Upper lobe of right lung (tissue), 1 donor: ENCODE measurements at regions not wholly inside any gene's neighbourhood (a gene's known extent, or its start where the extent isn't known, plus 50 kb on each side); places are given as distances from the start of the nearest gene placed in this dataset.
"Not testable (repeated sequence)": the region's sequence is repeated elsewhere in the genome, so short reads cannot be mapped to it uniquely, and the experiment has no call there.

Experiments
- ATAC-seq: fragments of 200-7000 bp; cut with Tn5 transposase; one replicate; pipeline ENCODE4 v1.9.1; 2020; ENCODE audit warnings: mild to moderate bottlenecking, moderate library complexity
- DNase-seq: peaks from one replicate; pipeline ENCODE4 v3.0.0-alpha.2; 2020
- H3K27ac ChIP-seq: fragments of 200-600 bp; one replicate; pipeline ENCODE4 v1.8.0; 2022
- H3K27me3 ChIP-seq: fragments of 200-600 bp; one replicate; pipeline ENCODE4 v1.8.0; 2022; ENCODE audit warnings: mild to moderate bottlenecking
- H3K36me3 ChIP-seq: fragments of 200-600 bp; one replicate; pipeline ENCODE4 v1.8.0; 2022
- H3K4me1 ChIP-seq: fragments of 200-600 bp; one replicate; pipeline ENCODE4 v1.8.0; 2022
- H3K4me3 ChIP-seq: fragments of 200-600 bp; one replicate; pipeline ENCODE4 v1.8.0; 2022; ENCODE audit warnings: mild to moderate bottlenecking
- H3K9me3 ChIP-seq: fragments of 200-600 bp; one replicate; pipeline ENCODE4 v1.8.0; 2022
- CTCF ChIP-seq: fragments of 200-600 bp; IDR thresholded peaks from one replicate; pipeline ENCODE4 v1.8.0; 2022; ENCODE audit warnings: antibody characterized with exemption
- intact Hi-C: fragments of 100-400 bp; cut with DNase I; formaldehyde crosslinking; loops from one replicate; pipeline ENCODE4 v1.11.0; 2022
- donor health status: DM: no; HTN: yes; CAD: no; lungs with severe emphysema.

DNA sequence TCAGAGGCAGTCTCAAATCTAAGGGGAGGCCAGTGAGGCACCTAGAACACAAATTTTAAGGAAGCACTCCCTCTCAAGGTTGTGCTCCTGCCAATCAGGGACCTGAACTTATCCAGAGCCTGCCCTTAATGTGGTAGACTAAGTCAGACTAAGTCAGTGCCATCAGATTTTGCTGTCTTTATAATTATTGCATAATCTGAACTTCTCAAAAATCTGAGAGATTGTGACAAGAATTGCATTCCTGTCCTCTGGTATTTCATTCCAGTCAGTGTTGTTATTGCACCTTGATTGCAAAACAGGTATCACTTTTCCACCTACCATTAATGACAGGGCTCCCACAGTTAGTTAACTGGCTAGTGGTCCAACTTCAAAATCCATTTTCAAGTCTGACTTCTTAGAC is 197.1 kb upstream of the HCN1 start:
- Histone ChIP-seq H3K4me3 (no peak overlapping the region), H3K9me3 (no peaks in the 10 kb centered on the region), H3K27ac (no peak overlapping the region), H3K27me3 (no peaks in the 10 kb centered on the region), H3K36me3 (no peaks in the 10 kb centered on the region), H3K4me1 (no peaks in the 10 kb centered on the region)
- TF ChIP-seq CTCF: no peak
- DNase-seq (no peak), ATAC-seq (no peak)
- intact Hi-C loops: no loop called here

DNA sequence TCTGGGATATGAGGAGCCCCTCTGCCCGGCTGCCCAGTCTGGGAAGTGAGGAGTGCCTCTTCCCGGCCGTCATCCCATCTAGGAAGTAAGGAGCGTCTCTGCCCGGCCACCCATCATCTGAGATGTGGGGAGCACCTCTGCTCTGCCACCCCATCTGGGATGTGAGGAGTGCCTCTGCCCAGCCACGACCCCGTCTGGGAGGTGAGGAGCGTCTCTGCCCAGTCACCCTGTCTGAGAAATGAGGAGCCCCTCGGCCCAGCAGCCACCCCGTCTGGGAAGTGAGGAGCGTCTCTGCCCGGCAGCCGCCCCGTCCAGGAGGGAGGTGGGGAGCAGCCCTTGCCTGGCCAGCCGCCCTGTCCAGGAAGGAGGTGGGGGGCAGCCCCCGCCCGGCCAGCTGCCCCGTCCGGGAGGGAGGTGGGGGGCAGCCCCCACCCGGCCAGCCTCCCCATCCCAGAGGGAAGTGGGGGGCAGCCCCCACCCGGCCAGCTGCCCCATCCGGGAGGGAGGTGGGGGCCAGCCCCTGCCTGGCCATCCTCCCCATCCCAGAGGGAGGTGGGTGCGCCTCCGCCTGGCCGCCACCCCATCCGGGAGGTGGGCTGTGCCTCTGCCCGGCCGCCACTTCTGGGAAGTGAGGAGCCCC is 194.4 kb upstream of the HCN1 start:
- H3K27me3 ChIP-seq, H3K4me3 ChIP-seq, DNase-seq, H3K9me3 ChIP-seq, ATAC-seq, intact Hi-C loops, H3K4me1 ChIP-seq, H3K27ac ChIP-seq, H3K36me3 ChIP-seq: not testable (repeated sequence)

GRCh38 chr5:45862763-45863162 is 166.6 kb upstream of the HCN1 start:
- intact Hi-C loops: no loop called here

DNA sequence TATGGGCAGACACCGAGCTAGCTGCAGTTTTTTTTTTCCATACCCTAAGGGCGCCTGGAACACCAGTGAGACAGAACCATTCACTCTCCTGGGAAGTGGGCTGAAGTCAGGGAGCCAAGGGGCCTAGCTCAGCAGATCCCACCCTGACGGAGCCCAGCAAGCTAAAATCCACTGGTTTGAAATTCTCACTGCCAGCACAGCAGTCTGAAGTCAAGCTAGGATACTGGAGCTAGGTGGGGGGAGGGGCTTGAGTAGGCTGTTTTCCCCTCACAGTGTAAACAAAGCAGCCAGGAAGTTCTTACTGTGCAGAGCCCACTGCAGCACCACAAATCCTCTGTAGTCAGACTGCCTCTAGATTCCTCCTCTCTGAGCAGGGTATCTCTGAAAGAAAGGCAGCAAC is 151.7 kb upstream of the HCN1 start:
- TF ChIP-seq CTCF: no peak
- intact Hi-C loops: no loop called here
- H3K36me3 ChIP-seq: no peaks in the 10 kb centered on the region
- DNase-seq: no peak
- no peaks in the 10 kb centered on the region for H3K4me1 ChIP-seq
- H3K27me3 ChIP-seq: no peaks in the 10 kb centered on the region
- H3K27ac ChIP-seq: no peak overlapping the region
- no peak overlapping the region for H3K4me3 ChIP-seq
- no peak for ATAC-seq
- peaks cover 4% of the 10 kb centered on the region for H3K9me3 ChIP-seq

More at GRCh38 chr5:45862763-45863162, 166.6 kb upstream of the HCN1 start:
- H3K9me3 ChIP-seq: no peaks in the 10 kb centered on the region
- DNase-seq (no peak), ATAC-seq (no peak)
- no peaks in the 10 kb centered on the region for H3K4me1 ChIP-seq
- TF ChIP-seq CTCF: no peak
- no peaks in the 10 kb centered on the region for H3K36me3 ChIP-seq
- no peak overlapping the region for H3K27ac ChIP-seq
- no peaks in the 10 kb centered on the region for H3K27me3 ChIP-seq
- H3K4me3 ChIP-seq: no peak overlapping the region

DNA sequence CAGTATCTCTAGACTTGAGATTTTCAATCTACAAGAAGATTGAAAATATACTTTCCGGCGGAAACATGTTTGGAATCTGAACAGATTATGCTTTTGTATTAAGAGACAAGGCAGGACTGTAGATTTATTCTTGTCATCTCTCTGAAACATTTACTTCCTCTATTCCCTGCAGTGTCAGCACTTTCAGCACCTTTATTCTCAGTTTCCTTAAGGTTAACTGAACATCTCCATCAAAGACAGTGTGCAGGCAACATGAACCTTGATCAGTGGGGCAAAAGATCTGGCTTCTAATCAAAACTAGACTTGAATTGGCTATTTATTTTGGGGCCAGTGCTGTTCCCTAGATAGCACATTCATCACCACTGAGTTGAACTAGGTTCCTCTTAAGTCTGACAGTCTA is 129.9 kb upstream of the HCN1 start:
- intact Hi-C loops: no loop called here
- no peak overlapping the region for H3K4me3 ChIP-seq
- no peaks in the 10 kb centered on the region for H3K9me3 ChIP-seq
- DNase-seq (no peak), ATAC-seq (no peak)
- H3K27me3 ChIP-seq: no peaks in the 10 kb centered on the region
- H3K4me1 ChIP-seq: no peaks in the 10 kb centered on the region
- no peak for TF ChIP-seq CTCF
- H3K27ac ChIP-seq: no peak overlapping the region
- H3K36me3 ChIP-seq: no peaks in the 10 kb centered on the region

DNA sequence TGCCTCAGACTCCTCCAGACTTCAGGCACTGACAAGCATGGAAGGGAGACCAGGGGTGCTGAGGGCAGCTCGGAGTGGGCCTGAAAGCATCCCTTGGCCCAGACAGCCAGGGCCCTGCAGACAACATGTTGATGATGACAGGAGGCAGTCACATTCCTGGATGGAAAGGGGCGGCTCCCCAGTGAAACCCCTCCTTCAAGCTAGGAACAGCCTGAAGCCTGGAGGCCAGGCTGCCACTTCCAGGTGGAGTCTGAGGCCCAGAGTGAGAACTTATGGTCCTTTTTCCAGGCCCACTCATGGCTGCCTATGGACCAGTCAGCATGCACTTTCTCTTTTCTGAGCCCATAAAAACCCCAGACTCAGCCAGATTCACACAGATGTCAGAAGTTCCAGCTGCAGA is 104.2 kb upstream of the HCN1 start:
- peaks cover 4% of the 10 kb centered on the region for H3K9me3 ChIP-seq
- no peak overlapping the region for H3K4me3 ChIP-seq
- no peaks in the 10 kb centered on the region for H3K27me3 ChIP-seq
- intact Hi-C loops: no loop called here
- DNase-seq (peak; percentile 33), ATAC-seq (no peak)
- H3K4me1 ChIP-seq: no peaks in the 10 kb centered on the region
- H3K36me3 ChIP-seq: no peaks in the 10 kb centered on the region
- TF ChIP-seq CTCF: no peak
- H3K27ac ChIP-seq: no peak overlapping the region
